ENCODE measurements at regions not wholly inside any gene's neighbourhood (a gene's known extent, or its start where the extent isn't known, plus 50 kb on each side); places are given as distances from the start of the nearest gene placed in this dataset.
"Not testable (repeated sequence)": the region's sequence is repeated elsewhere in the genome, so short reads cannot be mapped to it uniquely, and the experiment has no call there.

DNA sequence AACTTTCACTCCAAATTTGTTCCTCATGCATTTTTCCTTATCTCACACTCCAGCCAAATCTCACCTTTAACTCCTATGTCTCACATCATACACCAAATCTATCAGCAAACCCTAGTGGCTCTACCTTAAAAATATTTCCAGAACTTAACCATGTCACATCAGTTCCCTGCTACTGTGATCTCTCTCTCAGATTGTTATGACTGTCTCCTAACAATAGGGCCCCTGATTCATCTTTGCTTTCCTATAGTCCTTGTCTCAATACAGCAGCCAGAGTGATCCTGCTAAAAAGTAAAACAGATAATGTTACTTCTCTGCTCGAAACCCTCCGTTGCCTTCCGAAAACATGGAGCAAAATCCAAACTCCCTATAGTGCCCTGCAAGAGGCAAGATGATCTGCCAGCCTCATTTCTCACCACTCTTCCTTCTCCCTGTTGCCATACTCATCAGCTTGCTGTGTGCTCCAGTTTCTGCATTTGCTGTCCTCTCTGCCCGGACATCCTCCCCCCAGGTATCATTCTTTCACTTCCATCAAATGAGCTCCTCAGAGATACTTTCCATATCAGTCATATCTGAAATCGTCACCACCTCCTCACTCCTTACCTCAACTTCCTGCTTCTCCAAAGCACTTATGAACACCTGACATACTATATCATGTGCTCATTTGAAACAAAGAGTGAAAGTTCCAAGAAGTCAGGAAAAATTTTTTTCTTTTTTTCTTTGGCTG, 293.4 kb upstream of the NR3C2 start:
- no peak for DNase-seq

DNA sequence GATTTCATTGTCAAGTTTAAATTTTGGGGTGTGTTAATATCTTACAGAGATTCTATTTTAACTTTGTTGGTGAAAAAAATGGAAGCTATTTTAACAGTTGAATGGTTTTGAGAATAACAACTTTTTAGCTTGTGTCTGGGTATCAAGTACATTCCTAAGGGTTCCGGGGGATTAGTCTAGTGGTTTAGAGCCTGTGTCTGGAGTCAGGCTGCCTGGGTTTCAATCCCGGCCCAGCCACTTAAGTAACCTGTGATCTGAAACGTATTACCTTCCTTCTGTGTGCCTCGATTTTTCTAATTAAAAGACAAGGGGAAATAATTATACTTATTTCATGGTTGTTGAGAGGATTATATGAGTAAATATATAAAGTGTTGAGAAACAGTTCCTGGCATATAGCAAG, 288.6 kb upstream of the NR3C2 start:
- no peak for DNase-seq

DNA sequence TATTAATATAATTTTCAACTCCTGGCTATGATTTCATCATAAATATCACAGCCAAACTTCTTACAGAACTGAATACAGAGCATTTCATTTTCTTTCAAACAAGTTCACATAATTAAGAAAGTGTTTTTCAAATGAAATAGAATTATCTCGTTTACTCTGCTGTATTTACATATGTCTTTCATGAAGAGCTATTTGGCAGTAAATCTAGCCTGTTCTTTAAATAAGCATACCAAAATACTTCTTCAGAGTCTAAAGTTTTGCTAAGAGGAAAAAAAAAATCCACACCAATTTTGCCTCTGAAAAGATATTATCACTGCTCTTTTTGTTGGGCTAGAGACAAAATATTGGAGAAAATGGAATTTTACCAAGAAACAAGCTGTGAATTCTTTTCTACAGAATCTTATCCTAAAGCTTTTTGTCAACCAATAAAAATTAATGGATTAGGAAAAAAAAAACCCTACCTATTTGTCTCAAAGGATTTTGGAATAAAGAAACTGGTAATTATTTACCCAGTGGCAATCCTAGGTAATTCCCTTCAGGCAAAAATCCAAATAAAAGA, 287.9 kb upstream of the NR3C2 start:
- DNase-seq = no peak

DNA sequence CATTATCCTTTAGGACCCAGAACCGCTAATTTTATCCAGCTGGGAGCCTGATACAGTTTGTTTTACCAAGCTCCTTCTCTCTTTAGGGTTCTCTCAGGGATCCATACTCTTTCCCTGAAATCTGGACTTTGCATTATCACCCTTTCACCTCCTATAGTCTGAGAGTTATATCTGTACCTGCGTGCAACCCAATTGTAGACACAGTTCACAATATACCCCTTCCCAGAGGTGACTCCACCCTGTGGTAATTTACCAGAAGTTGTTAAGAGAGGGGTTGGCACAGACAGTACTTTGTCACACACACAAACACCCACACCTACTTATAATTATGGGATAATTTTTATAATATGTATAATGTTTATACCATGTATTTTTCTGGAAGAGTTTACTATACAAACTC, 275.8 kb upstream of the NR3C2 start:
- no peak for DNase-seq

DNA sequence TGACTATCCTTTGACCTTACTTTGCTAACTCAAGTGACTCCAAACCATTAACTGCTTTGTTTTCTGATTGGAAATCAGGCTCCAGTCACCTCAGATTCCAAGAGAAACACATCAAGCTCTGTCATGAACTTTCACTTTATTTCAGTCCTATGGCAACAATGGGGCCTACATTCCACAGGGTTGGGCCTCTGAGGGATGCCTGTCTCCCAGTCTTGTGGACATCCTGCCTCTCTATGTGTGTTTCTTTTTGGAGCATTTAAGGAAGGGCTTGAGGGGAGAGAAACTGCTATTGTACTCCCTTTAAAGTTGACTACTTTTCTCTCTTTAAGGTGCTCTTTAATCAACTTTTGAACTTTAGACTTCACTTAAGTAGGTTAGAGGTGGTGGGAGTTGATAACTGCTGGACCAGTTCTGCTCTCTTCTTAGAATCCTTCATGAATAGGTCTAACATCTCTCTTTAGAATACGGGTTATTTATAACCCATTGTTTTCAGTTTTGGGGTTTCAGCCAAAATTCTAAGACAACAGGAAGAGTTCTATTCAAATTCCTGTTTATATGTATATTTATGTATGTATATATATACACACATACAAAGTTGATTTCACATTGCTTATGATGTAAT, 274.3 kb upstream of the NR3C2 start:
- no peak for DNase-seq

DNA sequence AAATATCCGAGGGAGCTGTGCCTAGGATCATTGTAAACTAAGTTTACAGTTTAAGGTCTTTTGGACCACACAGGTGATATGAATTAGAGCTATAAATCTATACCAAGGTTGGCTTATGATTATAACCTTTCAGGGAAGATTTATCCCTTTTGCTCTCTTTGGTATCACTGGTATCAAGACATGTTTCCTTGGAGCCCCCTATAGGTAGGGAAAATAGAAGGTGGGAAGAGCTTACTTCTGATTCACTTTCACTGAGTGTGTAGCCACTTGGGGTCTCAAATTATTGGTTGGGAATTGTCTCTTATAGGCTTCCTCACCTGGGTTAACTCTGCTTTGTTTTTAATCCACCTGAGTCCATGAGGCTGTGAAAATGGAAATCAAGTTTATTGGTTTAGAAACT, 262.1 kb upstream of the NR3C2 start:
- DNase-seq = no peak

DNA sequence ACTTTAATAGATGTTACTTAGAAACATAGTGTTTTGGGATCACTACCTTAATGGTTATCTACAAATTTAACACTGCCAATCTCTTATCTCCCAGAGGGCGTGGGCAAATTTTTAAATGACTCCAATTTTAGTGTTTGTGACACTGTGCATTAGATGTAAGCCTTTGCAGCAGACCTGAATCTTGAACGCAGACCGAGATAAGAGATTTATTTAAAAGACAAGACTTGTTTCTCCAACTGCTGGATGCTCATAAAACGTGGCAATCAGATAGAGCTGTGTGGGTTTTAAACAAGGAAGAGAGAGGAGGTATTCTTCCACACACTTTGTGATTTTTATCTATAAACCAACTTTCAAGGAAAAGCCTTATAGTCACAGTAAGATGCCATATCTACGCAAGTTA, 252.5 kb upstream of the NR3C2 start:
- DNase-seq = no peak

DNA sequence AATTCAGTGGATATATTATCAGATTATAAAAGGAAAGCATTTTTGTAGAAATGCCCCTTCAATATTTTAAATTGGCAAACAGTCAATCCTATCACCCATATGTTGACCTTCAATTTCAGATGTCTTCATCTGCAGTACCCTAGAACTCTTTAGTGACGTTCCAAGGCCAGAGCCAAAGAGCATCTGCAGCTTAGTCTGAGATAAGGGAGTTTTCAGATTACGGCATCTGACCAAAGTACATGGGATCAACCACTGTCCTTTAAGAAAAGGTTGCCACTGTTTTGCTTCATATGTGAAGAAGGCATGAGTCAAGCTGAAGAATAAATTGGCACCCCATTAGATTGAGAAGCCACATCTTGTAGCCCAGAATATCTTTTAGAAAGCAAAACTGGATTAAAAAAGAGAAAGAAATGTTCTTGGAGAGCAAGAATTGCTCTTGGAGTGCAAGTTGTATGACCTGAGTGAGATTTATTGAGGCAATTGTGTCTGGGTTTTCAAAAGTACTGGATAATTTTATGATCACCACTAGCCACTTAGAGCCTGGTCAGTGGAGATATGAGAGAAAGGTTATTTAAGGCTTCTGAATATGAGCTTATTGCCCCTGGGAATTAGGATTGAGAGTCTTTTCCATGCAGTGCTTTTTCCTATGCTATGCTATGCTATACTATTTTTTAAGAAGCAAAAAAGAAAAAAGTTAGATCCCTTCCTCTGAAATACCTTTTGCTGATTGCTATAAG, 251.9 kb upstream of the NR3C2 start:
- no peak for DNase-seq

DNA sequence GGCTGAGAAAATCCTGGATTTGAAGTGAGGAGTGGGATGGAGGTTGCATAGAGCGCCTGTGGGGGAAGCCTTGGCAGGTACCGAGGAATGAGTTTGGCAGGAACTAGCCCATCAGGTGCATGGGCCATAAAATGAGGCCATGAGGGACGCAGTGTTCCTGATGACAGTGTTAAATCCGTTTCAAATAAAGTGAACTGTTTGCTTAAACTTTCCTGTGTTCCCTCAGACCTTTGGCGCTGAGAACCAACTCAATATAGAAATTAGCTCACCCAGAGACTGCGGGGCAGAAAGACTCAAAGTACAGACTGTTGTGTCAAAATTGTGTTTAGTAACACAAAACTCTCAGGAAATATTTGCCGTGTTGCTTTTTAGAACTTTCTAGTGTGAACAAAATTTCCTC, 250.0 kb upstream of the NR3C2 start:
- DNase-seq = no peak

DNA sequence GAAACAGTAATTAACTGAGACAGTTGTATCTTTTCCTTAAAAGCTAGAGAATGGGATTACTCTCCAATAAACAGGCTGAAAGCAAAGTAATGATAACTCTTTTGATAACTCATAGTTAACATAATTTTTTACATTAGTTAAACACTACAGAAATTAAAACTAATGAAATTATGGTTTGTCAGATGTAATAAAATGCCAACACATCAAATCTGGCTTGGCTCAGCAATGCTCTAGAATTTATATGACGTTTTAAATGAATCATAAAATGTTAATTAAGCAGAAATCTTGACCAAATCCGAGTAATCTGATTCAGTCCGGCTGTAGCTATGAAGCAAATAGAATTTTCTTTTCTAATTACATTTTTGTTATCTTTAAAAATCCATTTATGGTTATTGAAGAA, 244.2 kb upstream of the NR3C2 start:
- DNase-seq = no peak

DNA sequence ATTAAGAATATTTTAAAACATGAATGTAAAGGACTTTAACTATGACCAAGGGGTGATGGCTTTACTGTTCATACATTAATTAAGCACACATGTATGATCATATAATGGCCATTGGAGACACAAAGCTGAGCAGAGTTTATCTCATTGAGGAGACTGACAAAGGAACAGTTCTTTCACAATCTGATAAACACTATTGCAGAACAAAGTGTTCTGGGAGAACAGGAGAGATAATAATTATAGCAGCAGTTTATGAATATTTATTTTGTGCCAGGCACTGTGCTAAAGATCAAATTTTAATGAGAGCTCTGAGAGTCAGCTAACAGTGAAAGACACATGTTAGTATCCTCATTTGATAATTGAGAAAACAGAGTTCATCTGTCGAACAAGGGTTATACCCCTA, 242.4 kb upstream of the NR3C2 start:
- no peak for DNase-seq

DNA sequence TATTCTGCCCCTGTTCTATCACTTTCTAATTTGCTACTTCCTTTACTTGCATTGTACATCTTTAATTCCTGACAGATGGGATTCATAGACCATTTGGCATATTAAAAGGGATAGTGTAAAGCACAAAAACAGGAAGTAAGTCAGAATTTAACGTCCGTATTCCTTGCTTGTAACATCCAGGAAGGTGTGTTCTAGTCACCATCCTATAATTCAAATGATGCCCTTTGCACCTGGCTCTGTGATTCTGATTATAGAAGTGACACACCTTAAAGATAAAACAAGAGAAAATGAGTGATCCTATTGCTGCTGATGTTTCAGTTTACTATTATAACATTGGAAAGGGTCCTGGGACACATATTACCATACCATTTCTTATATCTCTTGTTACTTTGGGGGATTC, 238.7 kb upstream of the NR3C2 start:
- no peak for DNase-seq

DNA sequence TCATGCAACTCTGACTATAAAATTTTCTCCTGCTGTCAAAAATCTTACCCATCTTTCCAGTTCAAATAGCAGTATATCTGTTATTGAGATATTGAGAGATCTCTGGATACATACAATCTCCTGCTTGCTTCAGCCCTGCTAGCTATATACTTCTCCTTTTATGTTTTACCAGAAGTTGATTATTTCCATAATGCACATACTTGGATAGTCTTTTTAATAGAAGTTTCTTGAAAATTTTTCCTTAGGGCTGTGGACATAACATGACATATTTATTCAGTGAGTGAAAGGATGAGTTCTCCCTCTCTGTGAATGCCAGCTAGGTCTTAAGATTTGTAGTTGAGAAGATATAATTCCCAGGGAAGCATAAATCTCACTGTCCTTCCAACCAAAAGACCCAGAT, 234.1 kb upstream of the NR3C2 start:
- no peak for DNase-seq

DNA sequence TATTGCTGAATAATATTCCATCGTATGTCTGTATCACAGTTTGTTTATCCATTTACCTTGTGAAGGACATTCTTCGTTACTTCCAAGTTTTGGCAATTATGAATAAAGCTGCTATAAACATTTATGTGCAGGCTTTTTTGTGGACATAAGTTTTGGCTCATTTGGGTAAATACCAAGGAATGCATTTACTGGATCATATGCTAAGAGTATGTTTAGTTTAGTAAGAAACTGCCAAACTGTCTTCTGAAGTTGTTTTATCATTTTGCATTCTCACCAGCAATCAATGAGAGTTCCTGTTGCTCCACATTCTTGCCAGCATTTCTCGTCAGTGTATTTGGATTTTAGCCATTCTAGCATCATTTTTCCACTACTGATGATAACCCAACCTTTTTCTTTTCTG, 232.7 kb upstream of the NR3C2 start:
- DNase-seq = no peak

DNA sequence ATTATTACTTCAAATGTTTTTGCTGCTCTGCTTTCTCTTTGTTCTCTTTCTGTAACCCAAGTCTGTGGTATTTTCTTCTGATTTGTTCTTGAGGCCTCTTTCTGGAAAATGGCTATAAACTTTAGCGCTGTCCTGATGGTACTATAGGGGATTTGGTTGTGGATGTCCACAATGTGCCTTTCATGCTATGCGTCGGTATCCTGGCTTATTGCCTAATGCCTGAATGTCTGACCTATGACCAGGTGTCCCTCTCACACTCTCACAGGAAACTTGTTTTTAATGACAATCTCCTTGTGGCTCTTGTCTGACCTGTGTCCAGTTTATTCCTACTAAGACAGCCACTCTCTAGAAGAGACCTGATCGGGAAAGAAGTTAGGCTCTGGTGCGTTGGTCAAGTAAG, 222.4 kb upstream of the NR3C2 start:
- DNase-seq = no peak

DNA sequence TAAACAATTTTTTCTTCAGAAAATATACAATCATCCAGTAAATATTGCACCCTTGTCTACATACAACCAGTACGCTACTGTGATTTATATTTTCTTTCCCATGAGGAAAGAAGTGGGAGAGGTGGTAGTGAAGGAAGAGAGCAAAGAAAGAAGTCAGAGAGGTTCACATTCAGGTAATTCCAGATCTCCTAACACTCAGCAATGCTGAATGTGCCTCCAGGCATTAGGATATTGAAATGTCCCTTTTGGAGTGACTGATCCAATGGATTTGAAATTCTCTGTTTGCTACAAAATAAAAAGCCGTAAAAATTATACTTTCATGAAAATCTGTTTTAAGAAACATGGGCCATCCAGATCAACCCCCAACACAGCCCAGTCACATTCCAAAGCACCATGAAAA, 211.9 kb upstream of the NR3C2 start:
- no peak for DNase-seq

DNA sequence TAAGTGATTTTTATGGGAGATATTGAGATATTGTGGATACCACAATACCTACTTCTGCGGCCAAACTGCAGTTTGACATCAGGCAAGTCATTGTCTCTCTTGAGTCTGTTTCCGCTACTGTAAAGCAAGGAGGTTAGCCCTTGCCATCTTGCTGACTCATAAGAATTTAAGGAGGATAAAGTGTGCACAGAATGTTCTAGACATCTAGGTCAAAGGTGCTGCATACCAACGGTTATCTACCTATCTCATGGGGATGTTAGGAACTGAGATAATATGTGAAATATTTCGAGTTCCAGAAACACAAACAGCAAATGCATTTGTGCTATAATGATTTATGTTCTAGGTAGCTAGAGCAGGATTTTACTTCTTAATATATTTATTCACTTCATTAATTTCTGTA, 211.5 kb upstream of the NR3C2 start:
- no peak for DNase-seq

DNA sequence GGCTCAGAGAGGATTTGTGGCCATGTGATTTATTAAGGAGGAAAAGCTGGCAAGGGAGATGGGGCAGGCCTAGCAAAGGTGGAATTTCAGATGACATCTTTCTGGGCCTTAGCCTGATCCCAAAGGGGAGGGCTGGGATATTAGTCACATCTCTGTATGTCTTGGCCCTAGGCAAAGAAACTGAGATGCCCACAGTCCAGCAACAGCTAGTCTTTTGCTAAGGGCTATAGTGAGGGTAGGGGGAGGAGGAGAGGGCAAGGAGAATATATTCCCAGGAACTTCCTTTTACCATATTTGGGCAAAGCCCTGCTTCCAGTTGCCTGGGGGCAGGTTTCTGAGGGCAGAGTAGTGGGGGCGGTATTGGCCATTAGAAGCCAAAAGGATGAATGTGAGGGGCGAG, 209.8 kb upstream of the NR3C2 start:
- DNase-seq = no peak

DNA sequence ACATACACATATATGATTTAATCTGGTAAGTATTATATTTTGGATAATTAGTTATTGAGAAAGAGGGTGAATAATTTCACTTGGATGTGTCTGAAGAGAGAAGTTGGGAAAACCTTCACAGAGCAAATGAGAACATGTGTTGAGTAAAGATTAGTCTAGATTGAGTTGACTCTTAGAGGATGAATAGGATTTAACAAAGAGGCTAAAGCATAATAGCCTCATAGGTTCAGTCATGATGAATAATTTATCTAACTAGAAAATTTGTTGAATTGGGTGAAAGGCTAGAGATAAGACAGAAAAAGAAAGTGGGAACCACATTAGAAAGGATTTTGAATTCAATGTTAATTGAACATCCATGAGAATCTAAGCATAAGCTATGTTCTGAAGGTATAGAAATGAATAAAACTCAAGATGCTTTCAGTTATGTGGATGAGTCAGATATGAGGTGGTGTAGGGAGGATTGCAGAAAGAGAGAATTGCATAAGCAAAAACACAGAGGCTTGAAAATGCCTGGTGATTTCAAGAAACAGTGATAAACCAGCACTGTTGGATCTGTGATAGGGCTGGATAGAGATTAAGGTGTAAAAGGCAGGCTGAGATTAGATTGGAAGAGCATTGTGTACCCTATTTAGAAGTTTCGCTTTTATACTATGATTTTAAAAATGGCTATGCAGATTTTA, 207.6 kb upstream of the NR3C2 start:
- no peak for DNase-seq

DNA sequence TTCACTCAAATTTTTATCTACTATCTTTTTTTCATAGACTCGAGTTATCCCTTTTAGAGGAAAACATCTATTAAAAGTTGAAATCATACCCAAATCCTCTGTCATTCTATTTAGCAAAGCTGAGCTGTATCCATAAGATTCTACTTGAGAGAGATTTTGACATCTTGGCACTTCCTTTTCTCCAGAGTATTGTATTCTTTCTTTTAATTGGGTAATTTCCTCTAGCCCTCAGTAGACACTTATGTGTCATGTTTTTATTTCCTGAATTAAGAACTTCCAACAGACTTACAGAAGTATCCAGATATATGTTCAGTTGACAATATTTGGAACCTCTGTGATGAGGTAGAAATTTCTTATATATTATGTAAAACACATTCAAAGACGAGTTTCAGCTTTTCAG, 201.6 kb upstream of the NR3C2 start:
- DNase-seq = no peak

DNA sequence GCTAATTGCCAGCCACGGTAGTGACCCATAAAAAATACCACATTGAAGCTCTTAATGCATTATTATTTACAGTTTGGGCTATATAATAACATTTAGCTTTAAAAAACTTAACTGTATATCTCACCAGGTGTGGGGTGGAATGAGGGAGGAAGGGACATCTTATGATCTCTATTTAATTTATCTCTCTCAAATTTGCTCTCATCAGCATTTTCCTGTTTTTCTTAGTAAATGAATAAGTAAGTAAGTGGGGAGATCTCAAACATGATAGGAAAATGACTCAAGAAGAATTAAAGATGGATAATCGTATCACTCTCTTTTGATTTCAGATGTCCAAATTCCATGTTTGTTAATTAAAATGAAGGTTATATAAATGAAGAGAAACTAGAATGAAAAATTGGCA, 200.7 kb upstream of the NR3C2 start:
- no peak for DNase-seq

DNA sequence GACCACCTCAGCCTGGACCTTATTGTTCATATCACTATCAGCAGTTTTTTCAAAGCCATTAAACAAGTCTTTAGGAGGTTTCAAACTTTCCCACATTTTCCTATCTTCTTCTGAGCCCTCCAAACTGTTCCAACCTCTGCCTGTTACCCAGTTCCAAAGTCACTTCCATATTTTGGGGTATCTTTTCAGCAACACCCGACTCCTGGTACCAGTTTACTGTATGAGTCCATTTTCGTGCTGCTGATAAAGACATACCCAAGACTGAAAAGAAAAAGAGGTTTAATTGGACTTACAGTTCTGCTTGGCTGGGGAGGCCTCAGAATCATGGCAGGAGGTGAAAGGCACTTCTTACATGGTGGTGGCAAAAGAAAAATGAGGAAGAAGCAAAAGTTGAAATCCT, 195.9 kb upstream of the NR3C2 start:
- not testable (repeated sequence) for DNase-seq

DNA sequence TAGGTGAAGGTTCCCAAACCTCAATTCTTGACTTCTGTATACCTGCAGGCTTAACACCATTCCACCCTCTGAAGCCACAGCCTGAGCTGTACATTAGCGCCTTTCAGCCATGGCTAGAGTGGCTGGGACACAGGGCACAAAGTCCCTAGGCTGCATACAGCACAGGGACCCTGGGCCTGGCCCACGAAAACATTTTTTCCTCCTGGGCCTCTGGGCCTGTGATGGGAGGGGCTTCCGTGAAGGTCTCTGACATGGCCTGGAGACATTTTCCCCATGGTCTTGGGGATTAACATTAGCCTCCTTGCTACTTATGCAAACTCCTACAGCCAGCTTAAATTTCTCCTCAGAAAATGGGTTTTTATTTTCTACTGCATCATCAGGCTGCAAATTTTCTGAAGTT, 195.2 kb upstream of the NR3C2 start:
- not testable (repeated sequence) for DNase-seq

DNA sequence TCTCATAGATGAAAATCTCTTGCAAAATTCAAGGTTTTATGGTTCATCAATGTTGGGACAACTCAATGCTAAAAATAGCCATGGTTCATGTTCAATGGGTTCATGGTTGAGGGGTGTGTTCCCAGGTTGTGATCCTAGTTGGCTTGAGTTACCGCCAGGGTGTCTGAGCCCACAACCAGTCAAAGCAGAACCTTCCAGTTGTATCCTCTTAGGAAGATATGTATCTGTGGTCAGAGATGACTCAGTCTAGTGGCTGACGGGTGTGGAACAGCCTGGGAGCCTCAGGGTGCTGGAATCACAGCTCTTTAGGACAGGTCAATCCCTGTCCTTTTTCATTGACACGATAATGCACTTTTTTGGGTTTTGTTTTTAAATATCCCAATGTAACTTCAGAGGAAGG, 192.3 kb upstream of the NR3C2 start:
- DNase-seq = no peak
